ENCODE measurements at regions not wholly inside any gene's neighbourhood (a gene's known extent, or its start where the extent isn't known, plus 50 kb on each side); places are given as distances from the start of the nearest gene placed in this dataset.
"Not testable (repeated sequence)": the region's sequence is repeated elsewhere in the genome, so short reads cannot be mapped to it uniquely, and the experiment has no call there.

DNA sequence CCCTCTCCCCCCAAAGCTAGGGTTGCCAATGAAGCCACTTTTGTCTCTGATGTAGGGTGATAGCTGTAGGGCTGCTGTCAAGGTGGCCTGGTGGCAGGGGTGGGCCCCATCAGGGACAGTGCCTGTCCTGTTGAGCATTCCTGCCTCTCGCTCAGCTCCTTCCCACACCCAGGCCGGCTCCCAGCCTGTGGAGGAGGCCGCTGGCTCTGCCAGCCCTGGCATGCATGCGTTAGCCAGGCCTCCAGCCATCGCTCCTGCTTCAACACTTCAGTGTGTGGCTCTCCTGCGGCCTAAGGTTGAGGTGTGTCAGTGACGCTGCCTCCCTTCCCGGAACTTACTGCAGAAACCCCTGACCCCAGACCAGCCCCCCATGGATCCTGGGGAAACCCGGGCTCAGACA is 194.5 kb downstream of the TBC1D2B start:
- H3K4me3 ChIP-seq (ENCODE audit: insufficient read depth, low read depth, low read length); H3K27me3 ChIP-seq (ENCODE audit: control insufficient read depth, insufficient read depth, low read length); H3K36me3 ChIP-seq (replicated peaks; ENCODE audit: control insufficient read depth, insufficient read depth, low read length); DNase-seq: not testable (repeated sequence)

- Histone ChIP-seq H3K27me3 (ENCODE audit: control insufficient read depth, insufficient read depth, low read length) (no peaks in the 10 kb centered on the region), H3K4me3 (ENCODE audit: insufficient read depth, low read depth, low read length) (no peak overlapping the region), H3K36me3 (replicated peaks; ENCODE audit: control insufficient read depth, insufficient read depth, low read length) (no peaks in the 10 kb centered on the region)
- no peak for DNase-seq
Measured at GRCh38 chr15:77881950-77882349, 195.6 kb downstream of the TBC1D2B start.

DNA sequence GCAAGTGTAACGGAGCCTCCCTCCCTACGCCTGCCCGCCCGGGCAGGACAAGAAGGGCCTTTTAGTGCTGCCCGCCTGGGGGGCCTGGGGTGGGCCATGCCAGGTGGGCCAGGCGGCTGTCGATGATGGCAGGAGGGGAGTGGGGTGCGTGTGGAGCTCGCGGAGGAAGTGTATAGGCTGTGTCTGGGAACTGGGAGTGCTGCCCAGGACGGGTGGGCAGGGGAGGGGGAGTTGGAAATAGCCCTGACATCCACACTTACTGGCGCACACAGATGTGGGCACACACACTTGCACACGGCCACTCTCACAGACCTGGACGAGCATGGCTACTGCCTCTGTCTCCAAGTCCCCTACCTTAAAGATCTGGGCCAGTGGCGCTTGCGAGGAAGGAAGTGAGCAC is 196.0 kb downstream of the TBC1D2B start:
- DNase-seq; H3K27me3 ChIP-seq (ENCODE audit: control insufficient read depth, insufficient read depth, low read length); H3K36me3 ChIP-seq (replicated peaks; ENCODE audit: control insufficient read depth, insufficient read depth, low read length); H3K4me3 ChIP-seq (ENCODE audit: insufficient read depth, low read depth, low read length): not testable (repeated sequence)

- not testable (repeated sequence) for DNase-seq; H3K36me3 ChIP-seq (replicated peaks; ENCODE audit: control insufficient read depth, insufficient read depth, low read length); H3K4me3 ChIP-seq (ENCODE audit: insufficient read depth, low read depth, low read length); H3K27me3 ChIP-seq (ENCODE audit: control insufficient read depth, insufficient read depth, low read length)
Measured at GRCh38 chr15:77879466-77879865, 198.0 kb downstream of the TBC1D2B start.

- Histone ChIP-seq H3K27me3 (ENCODE audit: control insufficient read depth, insufficient read depth, low read length) (no peaks in the 10 kb centered on the region), H3K4me3 (ENCODE audit: insufficient read depth, low read depth, low read length) (no peak overlapping the region), H3K36me3 (replicated peaks; ENCODE audit: control insufficient read depth, insufficient read depth, low read length) (no peaks in the 10 kb centered on the region)
- no peak for DNase-seq
Measured at GRCh38 chr15:77877869-77878577, 199.5 kb downstream of the TBC1D2B start.

DNA sequence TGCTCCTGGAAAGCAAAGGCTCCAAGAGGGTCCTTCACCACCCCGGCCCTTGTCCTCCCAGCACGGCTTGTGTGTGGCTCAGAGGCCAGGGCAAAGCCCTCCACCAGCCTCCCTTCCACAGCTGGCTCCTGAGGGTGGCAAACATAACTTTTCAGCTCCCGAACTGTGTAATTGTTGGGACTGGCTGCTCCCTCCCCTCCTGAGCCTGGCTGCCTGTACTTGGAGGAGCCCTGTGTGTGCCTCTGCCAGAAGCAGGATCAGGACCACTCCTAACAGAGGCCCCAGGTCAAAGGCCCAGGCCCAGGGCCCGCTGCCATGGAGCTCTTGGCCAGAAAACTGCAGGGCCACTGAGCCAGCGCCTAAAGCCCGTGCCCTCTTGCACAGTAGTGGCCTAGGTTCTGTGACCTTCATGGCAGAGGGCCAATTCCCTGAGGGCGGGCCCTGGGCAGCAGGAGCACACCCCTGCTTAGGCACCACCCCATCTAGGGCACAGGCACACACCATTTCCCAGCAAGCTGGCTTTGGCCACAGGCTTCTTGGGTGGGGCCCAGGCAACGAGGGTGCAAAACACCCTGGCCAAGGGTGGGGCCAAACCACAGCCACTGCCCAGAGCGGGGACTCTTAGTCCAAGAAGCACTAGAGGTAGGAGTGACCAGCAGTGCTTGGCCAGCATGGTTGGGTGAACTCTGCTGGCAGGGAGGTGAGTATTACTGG is 201.2 kb downstream of the TBC1D2B start:
- DNase-seq; H3K4me3 ChIP-seq (ENCODE audit: insufficient read depth, low read depth, low read length); H3K36me3 ChIP-seq (replicated peaks; ENCODE audit: control insufficient read depth, insufficient read depth, low read length); H3K27me3 ChIP-seq (ENCODE audit: control insufficient read depth, insufficient read depth, low read length): not testable (repeated sequence)

- not testable (repeated sequence) for H3K36me3 ChIP-seq (replicated peaks; ENCODE audit: control insufficient read depth, insufficient read depth, low read length); H3K27me3 ChIP-seq (ENCODE audit: control insufficient read depth, insufficient read depth, low read length); H3K4me3 ChIP-seq (ENCODE audit: insufficient read depth, low read depth, low read length)
- peak; percentile 94 for DNase-seq
Measured at GRCh38 chr15:77875066-77875721, 202.3 kb downstream of the TBC1D2B start.

DNA sequence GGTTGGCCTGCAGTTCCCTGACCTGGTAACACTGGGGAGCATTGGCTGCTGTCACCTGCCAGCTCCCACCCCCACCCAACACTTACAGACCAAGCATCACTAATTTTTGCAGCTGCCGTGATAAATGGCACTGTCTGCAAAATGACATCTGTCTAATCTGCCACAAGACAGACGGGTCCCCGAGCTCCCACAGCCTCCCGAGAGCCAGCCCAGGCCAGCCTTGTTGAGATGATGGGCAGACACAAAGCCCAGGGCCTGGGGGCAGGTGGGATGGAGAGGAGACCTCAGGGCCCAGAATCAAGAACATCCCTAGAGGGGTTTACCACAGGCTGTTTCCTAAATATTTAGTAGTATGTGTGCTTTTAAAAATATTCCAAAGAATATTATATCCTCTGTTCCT is 203.4 kb downstream of the TBC1D2B start:
- Histone ChIP-seq H3K4me3 (ENCODE audit: insufficient read depth, low read depth, low read length) (no peak overlapping the region), H3K27me3 (ENCODE audit: control insufficient read depth, insufficient read depth, low read length) (no peaks in the 10 kb centered on the region), H3K36me3 (replicated peaks; ENCODE audit: control insufficient read depth, insufficient read depth, low read length) (no peaks in the 10 kb centered on the region)
- DNase-seq, result no peak

- H3K36me3 ChIP-seq (replicated peaks; ENCODE audit: control insufficient read depth, insufficient read depth, low read length); DNase-seq; H3K27me3 ChIP-seq (ENCODE audit: control insufficient read depth, insufficient read depth, low read length); H3K4me3 ChIP-seq (ENCODE audit: insufficient read depth, low read depth, low read length): not testable (repeated sequence)
Measured at GRCh38 chr15:77872521-77873425, 204.7 kb downstream of the TBC1D2B start.

DNA sequence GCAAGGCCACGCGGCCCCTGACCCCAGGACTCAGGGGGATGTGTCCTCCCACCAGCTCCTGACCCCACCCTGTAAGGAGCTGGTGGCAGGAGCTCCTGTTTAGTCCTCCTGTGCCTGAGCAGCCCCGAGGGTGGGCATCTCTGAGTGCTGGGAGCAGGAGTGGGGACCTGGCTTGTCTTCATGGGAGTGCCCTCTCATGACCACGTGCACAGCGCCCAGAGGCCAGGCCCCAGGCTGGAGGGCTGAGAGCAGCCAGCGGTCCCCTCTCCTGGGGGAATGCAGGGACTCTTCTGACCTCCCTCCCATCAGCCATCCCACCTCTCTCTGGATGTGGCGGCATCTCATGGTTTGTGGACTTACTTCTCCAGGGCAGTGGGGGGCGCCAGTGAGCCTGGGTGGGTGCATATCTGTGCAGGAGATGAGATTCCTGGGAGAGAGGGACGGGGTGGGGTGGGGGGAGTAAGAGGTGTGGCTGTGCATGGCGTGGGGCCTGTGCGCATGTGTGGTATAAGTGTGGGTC is 205.6 kb downstream of the TBC1D2B start:
- Histone ChIP-seq H3K27me3 (ENCODE audit: control insufficient read depth, insufficient read depth, low read length) (no peaks in the 10 kb centered on the region), H3K4me3 (ENCODE audit: insufficient read depth, low read depth, low read length) (no peak overlapping the region), H3K36me3 (replicated peaks; ENCODE audit: control insufficient read depth, insufficient read depth, low read length) (no peaks in the 10 kb centered on the region)
- DNase-seq, result peak; percentile 84

DNA sequence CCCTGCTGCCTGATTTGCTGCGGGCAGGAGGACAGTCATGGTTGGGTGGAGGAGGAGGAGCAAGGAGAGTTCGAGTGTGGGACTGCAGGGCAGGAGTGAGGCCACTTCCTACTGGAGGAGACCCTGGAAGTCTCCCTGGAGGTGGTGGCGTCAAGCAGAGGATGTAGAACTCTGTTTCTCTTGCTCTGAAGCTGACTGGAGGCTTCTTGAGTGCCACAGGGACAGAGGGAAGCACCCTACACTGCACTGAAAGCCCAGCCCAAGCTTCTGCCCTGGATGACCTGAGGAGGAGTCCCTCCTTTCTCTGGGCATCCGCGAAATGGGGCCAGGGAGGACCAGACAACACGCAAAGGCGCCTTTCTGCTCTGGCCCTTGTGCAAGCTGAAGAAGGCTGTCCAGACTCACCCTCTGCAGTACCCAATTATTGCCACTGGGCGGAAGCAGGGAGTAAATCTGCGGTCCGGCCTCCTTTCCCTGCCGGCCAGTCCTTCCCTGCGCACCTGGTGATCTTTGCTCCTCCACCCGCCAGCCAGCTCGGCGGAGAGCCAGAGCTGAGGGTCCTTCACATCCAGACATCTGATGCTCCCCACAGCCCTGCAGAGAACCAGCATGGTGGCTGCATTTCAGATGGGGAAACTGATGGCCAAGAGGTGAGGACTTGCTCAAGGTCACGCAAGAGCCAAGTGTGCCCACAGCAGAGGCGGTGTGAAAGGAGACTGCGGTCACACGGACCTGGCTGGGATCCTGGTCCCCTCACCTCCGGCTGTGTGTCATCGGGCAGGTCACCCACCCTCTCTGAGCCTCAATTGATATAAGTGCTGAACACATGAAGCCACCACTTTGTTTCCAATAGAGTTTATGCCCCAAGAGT is 207.1 kb downstream of the TBC1D2B start:
- H3K27me3 ChIP-seq (ENCODE audit: control insufficient read depth, insufficient read depth, low read length), result no peaks in the 10 kb centered on the region
- no peaks in the 10 kb centered on the region for H3K36me3 ChIP-seq (replicated peaks; ENCODE audit: control insufficient read depth, insufficient read depth, low read length)
- no peak overlapping the region for H3K4me3 ChIP-seq (ENCODE audit: insufficient read depth, low read depth, low read length)
- DNase-seq, result peak; percentile 92

GRCh38 chr15:77869021-77869895 is 208.3 kb downstream of the TBC1D2B start:
- no peaks in the 10 kb centered on the region for H3K36me3 ChIP-seq (replicated peaks; ENCODE audit: control insufficient read depth, insufficient read depth, low read length)

More at GRCh38 chr15:77869021-77869895, 208.3 kb downstream of the TBC1D2B start:
- Histone ChIP-seq H3K27me3 (ENCODE audit: control insufficient read depth, insufficient read depth, low read length) (no peaks in the 10 kb centered on the region), H3K4me3 (ENCODE audit: insufficient read depth, low read depth, low read length) (no peak overlapping the region)
- no peak for DNase-seq
